DND-41 (cell line): ENCODE measurements at regions not wholly inside any gene's neighbourhood (a gene's known extent, or its start where the extent isn't known, plus 50 kb on each side); places are given as distances from the start of the nearest gene placed in this dataset.

Experiments
- CTCF ChIP-seq: IDR thresholded peaks from 2 replicates; pipeline ENCODE4 v1.5.1; 2012; ENCODE audit warnings: borderline replicate concordance, low read length, moderate library complexity, mild to moderate bottlenecking; ENCODE audit not compliant: poor library complexity, severe bottlenecking; ENCODE audit errors: extremely low read depth
- EZH2 ChIP-seq: IDR thresholded peaks from 3 replicates; pipeline ENCODE4 v1.6.1; 2012; ENCODE audit warnings: borderline replicate concordance, low read depth, mild to moderate bottlenecking, moderate library complexity, low read length, inconsistent platforms; ENCODE audit not compliant: severe bottlenecking

- TF ChIP-seq CTCF (no peak), EZH2 (no peak)
These were observed 50.6 kb upstream of the GATB start for GRCh38 chr4:151811403-151811802.
